ENCODE measurements at regions not wholly inside any gene's neighbourhood (a gene's known extent, or its start where the extent isn't known, plus 50 kb on each side); places are given as distances from the start of the nearest gene placed in this dataset.
A peak's percentile ranks its signal among the peaks of the same experiment; 100 is the strongest.

DNA sequence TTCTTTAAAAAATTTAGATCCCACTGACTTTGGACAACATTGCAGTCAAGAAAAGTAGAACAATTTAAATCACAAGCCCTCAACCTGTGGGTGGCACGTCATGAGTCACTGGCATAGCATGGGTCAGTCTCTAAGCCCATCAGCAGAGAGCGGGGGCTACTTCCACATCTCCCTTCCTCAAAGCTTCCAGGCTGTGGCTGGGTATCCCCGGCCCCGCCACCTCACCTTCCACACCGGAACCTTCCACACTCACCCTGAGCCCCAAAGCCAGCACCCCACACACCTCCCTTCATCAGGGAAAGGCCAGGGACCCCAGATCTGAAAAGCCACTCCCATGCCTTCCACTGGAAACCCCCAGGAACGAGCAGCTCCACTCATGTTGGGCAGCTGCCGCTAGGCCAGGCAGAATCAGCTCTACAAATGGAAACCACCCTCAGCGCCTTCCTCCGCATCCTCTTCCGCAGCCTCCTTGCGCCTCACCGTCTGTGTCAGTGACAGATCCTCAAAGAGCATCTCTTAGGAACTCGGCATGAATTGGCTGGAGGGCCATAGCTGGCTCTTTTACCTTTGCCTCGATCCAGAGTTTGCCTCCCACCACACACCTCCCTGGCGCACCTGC, 156.5 kb downstream of the ERCC6L2 start:
- DNase-seq, result no peak

DNA sequence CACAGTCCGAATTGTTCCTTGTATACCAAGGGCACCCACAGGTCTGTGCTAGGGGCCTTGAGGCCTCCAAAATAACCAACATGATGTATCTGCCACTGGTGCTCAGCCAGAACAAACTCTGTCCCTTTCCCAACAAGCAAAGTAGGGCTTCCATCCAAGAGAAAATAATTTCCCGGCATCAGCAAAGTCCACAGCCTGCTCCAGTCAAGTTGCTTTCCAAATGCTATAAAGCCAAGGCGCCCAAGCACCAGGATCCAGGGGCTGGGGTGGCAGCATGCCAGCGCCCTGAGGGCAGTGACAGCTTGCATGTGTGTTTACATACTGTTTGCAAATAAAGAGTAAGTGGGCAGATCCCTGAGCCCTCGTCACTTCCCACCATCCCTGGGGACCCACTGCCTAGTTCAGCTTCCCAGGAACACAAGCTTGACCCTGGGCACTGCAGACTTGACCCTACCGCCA, 155.9 kb downstream of the ERCC6L2 start:
- DNase-seq, result peak; percentile 84

DNA sequence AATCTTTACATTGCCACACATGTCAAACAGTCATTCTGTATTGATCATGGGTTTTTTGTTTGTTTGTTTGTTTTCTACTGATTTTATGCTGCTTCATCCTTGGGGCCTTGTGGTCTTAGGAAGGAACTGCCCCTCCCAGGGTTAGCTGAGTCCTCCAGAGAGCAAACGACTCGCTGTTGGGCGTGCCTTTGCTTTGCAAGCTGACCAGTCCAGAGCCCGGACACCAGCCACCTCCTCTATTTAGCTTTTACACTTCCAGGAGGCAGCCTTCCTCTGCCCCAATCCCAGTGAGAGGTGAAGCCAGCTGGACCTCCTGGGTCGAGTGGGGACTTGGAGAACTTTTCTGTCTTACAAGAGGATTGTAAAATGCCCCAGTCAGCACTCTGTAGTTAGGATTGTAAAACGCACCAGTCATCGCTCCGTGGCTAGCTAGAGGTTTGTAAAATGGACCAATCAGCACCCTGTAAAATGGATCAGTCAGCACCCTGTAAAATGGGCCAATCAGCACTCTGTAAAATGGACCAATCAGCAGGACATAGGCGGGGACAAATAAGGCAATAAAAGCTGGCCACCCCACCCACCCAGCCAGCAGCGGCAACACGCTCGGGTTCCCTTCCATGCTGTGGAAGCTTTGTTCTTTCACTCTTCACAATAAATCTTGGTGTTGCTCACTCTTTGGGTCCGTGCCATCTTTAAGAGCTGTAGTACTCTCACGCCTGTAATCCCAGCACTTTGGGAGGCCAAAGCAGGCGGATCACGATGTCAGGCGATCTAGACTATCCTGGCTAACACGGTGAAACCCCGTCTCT, 154.4 kb downstream of the ERCC6L2 start:
- no peak for DNase-seq

DNA sequence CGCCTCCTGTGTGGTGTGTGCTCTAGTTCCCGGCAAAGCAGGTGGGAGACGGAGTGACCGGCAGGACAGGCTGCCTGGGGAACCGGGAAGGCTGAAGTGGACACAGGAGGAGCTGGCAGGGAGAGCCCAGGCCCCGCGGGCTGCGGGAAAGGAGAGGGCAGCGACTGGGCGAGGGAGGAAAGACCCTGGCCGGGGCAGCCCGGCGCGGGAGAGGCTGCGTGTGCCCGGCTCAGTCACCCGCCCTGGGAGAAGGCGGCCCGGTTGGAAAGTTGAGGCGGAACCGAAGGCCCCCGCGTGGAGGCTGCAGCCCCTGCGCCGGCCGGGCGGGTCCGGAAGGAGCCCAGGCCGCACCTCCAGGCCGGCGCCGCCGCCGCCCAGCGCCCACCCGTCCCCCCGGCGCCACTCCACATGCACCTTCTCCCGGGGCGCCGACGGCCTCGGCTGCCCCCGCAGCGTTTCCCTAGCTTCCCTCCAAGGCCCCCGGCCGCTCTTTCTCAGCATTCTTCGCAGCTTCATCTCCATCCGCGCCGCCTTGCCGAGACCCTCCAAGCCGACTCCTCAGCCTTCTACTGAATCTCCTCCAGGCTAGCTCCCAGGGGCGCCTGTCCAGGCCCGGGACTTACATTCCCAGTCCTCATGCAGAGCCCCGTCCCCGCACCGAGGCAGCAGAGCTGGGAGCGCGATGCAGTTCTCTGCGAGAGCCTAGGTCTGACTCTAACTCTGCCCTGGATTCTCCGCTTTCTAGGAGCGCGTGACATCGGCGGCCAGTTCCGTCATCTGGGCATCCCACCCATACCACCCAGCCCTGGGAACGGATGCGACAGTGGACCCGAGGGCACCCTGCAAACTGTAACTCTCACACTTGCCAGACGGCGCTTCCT, 152.0 kb downstream of the ERCC6L2 start:
- peak; percentile 47 for DNase-seq

DNA sequence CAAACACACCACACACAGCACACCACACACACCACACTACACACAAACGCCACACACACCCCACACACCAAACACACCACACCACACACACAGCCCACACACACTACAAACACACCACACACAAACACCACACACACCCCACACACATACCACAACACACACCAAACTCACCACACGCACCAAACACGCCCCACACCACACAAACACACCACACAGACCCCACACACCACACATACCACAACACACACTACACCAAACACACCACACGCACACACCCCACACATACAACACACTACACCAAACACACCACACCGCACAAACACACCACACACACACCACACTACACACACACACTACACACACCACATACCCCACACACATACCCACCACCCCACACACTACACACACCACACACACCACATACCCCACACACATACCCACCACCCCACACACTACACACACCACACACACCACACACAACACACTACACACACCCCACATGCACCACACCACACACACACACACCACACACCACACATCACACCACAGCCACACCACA, 151.2 kb downstream of the ERCC6L2 start:
- DNase-seq, result no peak

DNA sequence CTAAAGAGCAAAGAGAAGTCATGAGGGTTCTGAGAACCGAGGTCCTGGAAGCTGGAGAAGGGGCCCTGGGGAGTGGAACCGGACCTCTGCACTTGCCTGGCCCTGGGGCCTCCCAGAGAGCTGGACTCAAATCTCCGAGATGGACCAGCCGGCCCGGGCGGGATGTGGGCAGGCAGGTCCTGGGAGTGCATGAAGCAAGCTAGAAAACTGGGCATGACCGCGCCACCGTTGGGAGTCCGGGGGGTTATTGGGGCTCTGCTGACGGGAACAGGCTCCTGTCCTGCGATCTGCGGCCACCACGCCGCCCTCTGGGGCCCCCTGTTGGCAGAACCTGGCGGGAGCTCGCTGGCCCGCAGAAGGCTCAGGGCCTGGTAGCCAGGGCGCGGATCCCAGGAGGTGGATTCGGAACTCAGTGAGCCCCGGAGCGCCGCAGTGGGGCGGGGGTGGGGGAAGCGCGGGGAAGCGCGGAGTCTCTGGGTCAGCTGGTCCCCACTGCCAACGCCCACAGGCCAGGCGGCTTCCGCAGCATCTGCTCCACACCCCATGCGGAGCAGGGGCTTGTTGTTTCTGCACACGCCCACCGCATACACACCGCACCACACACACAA, 150.6 kb downstream of the ERCC6L2 start:
- DNase-seq, result no peak

DNA sequence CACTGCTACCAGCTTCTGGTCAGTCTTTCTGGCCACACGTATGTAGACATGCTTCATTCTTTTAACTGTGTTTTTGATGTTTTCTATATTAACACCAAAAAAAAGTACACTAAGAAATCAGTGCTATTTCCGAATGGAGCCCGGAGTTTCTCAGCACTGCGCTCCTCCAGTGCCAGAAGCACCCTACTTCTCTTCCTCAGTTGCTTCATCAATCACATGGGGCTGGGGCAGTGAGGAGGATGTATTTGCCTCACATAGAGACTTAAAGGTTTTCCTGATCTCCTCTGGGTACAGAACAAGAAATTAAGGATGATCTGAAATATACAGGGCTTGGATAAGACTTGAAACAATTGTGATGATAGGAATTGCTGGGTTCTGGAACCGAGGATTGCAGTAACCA, 148.0 kb downstream of the ERCC6L2 start:
- DNase-seq, result no peak

DNA sequence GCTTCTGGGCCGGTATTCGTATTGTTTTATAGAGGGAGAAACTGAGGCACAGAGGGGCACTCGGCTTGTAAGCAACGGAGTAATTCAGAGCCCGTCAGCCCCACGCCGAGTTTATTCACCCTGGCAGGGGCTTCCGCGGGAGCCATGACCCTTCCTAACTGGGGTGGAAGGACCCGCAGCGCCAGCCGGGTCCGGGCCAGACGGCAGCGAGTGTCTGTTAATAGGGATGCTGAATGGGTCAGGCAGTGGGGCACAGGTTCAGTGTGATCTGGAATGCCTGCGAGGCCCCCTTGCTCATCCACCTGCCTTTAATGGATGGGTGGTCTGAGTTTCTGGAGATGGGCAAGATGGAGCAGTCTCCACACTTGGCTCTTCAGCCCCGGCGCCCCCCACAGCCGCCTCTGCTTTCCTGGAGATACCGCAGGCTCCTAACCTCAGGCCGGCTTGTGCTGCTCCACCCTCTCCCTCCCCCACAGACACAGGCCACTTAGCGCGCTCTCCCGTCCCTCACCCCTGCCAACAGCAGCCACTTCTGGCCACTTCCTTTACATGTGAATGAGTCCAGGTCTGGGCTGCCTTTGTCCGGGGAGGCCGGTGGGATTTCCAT, 147.1 kb downstream of the ERCC6L2 start:
- DNase-seq, result peak; percentile 70

DNA sequence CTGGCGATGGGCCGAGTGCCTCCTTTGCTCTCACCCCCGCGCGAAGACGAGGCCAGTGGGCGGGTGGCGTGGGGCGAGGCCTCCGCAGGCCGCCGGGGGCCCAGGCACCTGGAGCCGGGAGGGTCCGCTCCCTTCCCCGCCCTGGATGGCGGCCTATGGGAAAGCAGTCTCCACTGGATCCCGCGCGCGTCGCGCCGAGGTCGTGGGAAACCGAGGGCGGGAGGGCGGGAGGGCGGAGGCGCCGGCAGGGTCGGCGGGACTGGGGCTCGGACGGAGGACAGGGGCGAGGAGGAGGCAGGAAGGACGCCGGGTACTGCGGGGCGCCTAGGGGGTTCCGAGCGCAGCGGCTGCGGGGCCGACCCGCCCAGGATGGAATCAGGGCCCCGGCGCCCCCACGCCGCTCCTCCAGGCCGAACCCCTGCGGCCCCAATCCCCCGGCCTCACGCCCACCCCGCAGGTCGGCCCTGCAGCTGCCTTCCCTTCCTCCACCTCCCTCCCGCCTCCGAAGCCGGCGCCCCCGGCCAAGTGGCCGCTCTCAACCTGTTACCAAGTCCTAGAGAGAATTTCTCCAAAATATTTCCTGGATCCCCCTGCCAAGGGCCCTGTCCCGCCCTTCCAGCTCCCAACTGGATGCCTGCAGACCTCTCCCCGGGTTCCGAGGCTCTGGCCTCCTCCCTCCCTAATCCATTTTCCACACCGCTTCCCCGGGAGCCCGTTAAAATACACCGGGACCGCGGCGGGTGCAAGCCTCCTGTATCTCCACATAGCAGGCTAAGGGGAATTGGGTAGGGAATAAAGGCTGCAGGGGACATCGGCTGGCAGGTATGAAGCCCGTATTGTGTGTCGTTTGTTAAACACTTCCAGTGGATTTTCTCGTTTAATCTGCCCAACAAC, 146.3 kb downstream of the ERCC6L2 start:
- peak; percentile 59 for DNase-seq

DNA sequence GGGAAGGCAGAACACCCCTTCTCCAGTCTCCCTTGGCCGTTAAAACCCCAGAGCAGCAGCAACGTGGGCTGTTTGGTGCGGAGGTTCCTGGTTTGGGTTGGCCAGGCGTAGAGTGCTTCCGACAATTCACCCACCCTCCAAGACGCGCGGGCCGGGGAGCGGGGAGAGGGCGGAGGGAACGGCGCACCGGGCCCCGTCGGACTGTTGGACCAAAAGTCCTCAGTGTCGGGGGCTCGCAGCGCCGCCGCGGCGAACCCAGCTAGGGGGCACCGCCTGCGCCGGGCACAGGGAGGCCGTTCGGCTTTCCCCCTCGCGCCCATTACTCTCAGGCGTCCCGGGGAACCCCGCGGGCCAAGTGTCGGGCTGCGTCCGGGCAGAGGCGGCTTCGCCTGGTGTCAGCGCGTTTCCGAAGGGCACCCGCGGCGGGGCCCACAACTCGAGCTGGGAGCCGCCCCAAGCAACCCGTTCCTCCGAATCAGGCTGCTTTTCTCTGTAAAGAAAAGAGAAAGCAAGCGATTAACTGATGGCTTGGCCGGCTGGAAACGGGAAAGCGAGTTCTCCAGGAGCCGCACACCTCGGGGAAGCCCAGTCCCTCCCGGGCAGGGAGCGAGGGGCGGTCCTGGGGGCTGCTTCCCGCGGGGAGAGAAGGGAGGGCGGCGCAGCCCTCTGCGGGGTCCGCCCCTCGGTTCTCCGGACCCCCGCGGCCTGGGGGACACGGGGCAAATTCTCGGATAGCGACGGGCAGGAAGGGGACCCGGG, 145.5 kb downstream of the ERCC6L2 start:
- peak; percentile 62 for DNase-seq

DNA sequence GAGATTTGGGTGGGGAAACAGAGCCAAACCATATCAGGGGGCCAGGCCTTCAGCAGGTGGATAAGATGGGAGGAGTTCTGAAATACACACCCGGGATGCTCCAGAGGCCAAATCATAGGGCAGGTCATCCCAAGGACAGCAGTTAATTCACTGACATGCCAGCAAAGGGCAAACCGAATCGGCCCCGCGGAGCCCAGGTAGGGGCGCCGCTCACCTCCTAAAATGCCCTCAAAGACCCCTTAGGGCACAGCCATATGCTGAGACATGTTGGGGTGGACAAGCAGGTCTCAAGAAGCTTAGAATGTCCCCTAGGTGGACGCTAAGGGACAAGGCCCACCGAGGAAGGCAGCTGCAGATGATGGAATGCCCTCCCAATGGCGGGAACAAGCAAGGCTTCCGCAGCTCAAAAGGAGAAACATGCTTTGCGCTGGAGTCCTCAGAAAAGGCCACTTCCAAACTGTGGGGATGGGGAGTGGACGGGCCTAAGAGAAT, 144.9 kb downstream of the ERCC6L2 start:
- DNase-seq, result no peak
